HepG2 (cell line): ENCODE measurements at regions not wholly inside any gene's neighbourhood (a gene's known extent, or its start where the extent isn't known, plus 50 kb on each side); places are given as distances from the start of the nearest gene placed in this dataset.

ENCODE experiments used
- ATAC-seq: fragments of 200-7000 bp; cut with Tn5 transposase; 3 replicates; pipeline ENCODE4 v1.9.1; 2020; ENCODE audit warnings: mild to moderate bottlenecking, moderate library complexity
- BruUV-seq: library from RNA; stranded (reverse); fragments of 400-500 nt; replicated peaks from 2 replicates; lab custom pipeline; 2021; lab: Mats Ljungman, UMichigan
- CTCF ChIA-PET: fragments of 300-600 bp; formaldehyde crosslinking; extraction: SDS; loops from one replicate; lab custom pipeline; 2021; ENCODE audit warnings: low total read pairs, inconsistent platforms, low intra/inter-chr PET ratio; lab: Yijun Ruan, JAX
- POLR2A ChIA-PET: fragments of 350-600 bp; sonication (Branson Sonifier 250); formaldehyde crosslinking; loops from one replicate; lab custom pipeline; 2020; ENCODE audit warnings: antibody characterized with exemption, inconsistent platforms; lab: Yijun Ruan, JAX
- DNase-seq: peaks from one replicate; pipeline ENCODE4 v3.0.0-alpha.2; 2015; ENCODE audit warnings: low spot score
- FAIRE-seq: peaks from 3 replicates; lab custom pipeline; 2011; peaks lifted over from hg19 to GRCh38; lab: Jason Lieb, UNC
- H2AFZ ChIP-seq: one replicate; pipeline ENCODE4 v1.6.1; 2011; ENCODE audit warnings: low read length, inconsistent platforms
- H3K27ac ChIP-seq: fragments of 300-600 bp; 3 replicates; pipeline ENCODE4 v1.8.0; 2011; ENCODE audit warnings: mixed run types, mild to moderate bottlenecking, mixed read lengths, low read length, inconsistent platforms; ENCODE audit not compliant: insufficient read depth; ENCODE audit errors: extremely low read length
- H3K27me3 ChIP-seq, 2 experiments: fragments of 200-600 bp in 1 of 2; 2 replicates in 1 of 2; 3 replicates in 1 of 2; pipeline versions ENCODE4 v1.6.0 to v1.8.0; 2011; ENCODE audit warnings: low read length in 2 of 2, mild to moderate bottlenecking in 2 of 2, moderate library complexity in 2 of 2, inconsistent platforms in 1 of 2; ENCODE audit not compliant: insufficient read depth in 2 of 2, control insufficient read depth in 1 of 2
- H3K36me3 ChIP-seq, 2 experiments: fragments of 200-600 bp in 1 of 2; replicated peaks in 1 of 2; 2 replicates in 1 of 2; 3 replicates in 1 of 2; pipeline versions ENCODE4 v1.5.1 to v1.8.0; 2011; ENCODE audit warnings: low read length in 2 of 2, inconsistent platforms in 1 of 2; ENCODE audit not compliant: insufficient read depth in 2 of 2, control insufficient read depth in 1 of 2
- H3K4me1 ChIP-seq: 2 replicates; pipeline ENCODE4 v1.5.1; 2012; ENCODE audit warnings: low read length, inconsistent platforms; ENCODE audit not compliant: insufficient read depth
- H3K4me2 ChIP-seq: 2 replicates; pipeline ENCODE4 v1.6.0; 2011; ENCODE audit warnings: low read depth, low read length, inconsistent platforms
- H3K4me3 ChIP-seq, 3 experiments: fragments of 200-600 bp in 1 of 3; sonication (generic), shearing (Covaris generic) in 1 of 3; replicated peaks in 1 of 3; 2 replicates each; pipeline ENCODE4 v1.5.1; 2011 to 2016; ENCODE audit warnings: low read length in 3 of 3, inconsistent platforms in 2 of 3, low read depth in 2 of 3, mild to moderate bottlenecking in 2 of 3, control low read depth in 1 of 3, mixed read lengths in 1 of 3; ENCODE audit not compliant: insufficient read depth in 1 of 3
- H3K79me2 ChIP-seq: one replicate; pipeline ENCODE4 v1.6.1; 2011; ENCODE audit warnings: low read length, inconsistent platforms; ENCODE audit not compliant: insufficient read depth
- H3K9ac ChIP-seq: 2 replicates; pipeline ENCODE4 v1.6.0; 2011; ENCODE audit warnings: mild to moderate bottlenecking, low read depth, low read length, inconsistent platforms; ENCODE audit not compliant: insufficient read depth
- H3K9me3 ChIP-seq: 2 replicates; pipeline ENCODE4 v1.5.1; 2012; ENCODE audit warnings: mild to moderate bottlenecking, low read length
- H4K20me1 ChIP-seq: 2 replicates; pipeline ENCODE4 v1.6.0; 2011; ENCODE audit warnings: inconsistent platforms, mild to moderate bottlenecking, low read length, moderate library complexity; ENCODE audit not compliant: insufficient read depth
- HCFC1 ChIP-seq: fragments of 150-350 bp; IDR thresholded peaks from 2 replicates; pipeline ENCODE4 v1.6.1; 2014; ENCODE audit warnings: low read depth, low read length
- HNRNPK ChIP-seq: fragments of 200-400 bp; formaldehyde crosslinking; IDR thresholded peaks from 2 replicates; pipeline ENCODE4 v1.6.1; 2018; ENCODE audit warnings: low read length, low read depth, moderate library complexity, mild to moderate bottlenecking; ENCODE audit not compliant: poor library complexity, severe bottlenecking
- SAP130 ChIP-seq: IDR thresholded peaks from 2 replicates; pipeline ENCODE4 v1.6.1; 2016; ENCODE audit warnings: low read depth
- ZC3H13 ChIP-seq: sonication (generic); formaldehyde crosslinking; IDR thresholded peaks from 2 replicates; pipeline ENCODE4 v1.8.1; 2023; ENCODE audit warnings: mild to moderate bottlenecking, missing genetic modification reagents, moderate library complexity
- ZFP90 ChIP-seq: sonication (generic); formaldehyde crosslinking; IDR thresholded peaks from 2 replicates; pipeline ENCODE4 v1.8.0; 2022; ENCODE audit warnings: missing genetic modification reagents, mild to moderate bottlenecking, inconsistent platforms, borderline replicate concordance
- ZNF260 ChIP-seq: sonication (generic); formaldehyde crosslinking; IDR thresholded peaks from 2 replicates; pipeline ENCODE4 v1.4.0; 2020; ENCODE audit warnings: missing genetic modification reagents, low read depth, mild to moderate bottlenecking, borderline replicate concordance
- ZNF766 ChIP-seq: sonication (generic); formaldehyde crosslinking; IDR thresholded peaks from 2 replicates; pipeline ENCODE4 v1.5.0; 2020; ENCODE audit warnings: missing genetic modification reagents, borderline replicate concordance
- ZNF781 ChIP-seq: sonication (generic); formaldehyde crosslinking; IDR thresholded peaks from 2 replicates; pipeline ENCODE4 v1.5.1; 2020; ENCODE audit warnings: borderline replicate concordance, mild to moderate bottlenecking, missing genetic modification reagents; ENCODE audit errors: not compliant biosample characterization
- WGBS: methylation state at CpG from one replicate; pipeline ENCODE4 v1.1.6; 2017; ENCODE audit warnings: low lambda C conversion rate; 5-methylcytosine and 5-hydroxymethylcytosine counted together
- in situ Hi-C: cut with HindIII; loops from 2 replicates; pipeline ENCODE4 v1.10.0; 2017; ENCODE audit warnings: low pct_unique_long_range_greater_than_20kb; ENCODE audit not compliant: extremely low pct_ligation_motif_present
- intact Hi-C: fragments of 100-400 bp; cut with micrococcal nuclease; formaldehyde crosslinking; loops from one replicate; pipeline ENCODE4 v1.10.0; 2022; ENCODE audit not compliant: unreplicated experiment
- TF ChIP-seq, protein P1 (sequence below): IDR thresholded peaks from 2 replicates; pipeline ENCODE4 v1.6.1; 2016; ENCODE audit warnings: missing compliant biosample characterization, missing genetic modification reagents, borderline replicate concordance
- TF ChIP-seq, protein P2 (sequence below): sonication (generic); formaldehyde crosslinking; IDR thresholded peaks from 2 replicates; pipeline ENCODE4 v1.5.0; 2020; ENCODE audit warnings: missing genetic modification reagents

DNA sequence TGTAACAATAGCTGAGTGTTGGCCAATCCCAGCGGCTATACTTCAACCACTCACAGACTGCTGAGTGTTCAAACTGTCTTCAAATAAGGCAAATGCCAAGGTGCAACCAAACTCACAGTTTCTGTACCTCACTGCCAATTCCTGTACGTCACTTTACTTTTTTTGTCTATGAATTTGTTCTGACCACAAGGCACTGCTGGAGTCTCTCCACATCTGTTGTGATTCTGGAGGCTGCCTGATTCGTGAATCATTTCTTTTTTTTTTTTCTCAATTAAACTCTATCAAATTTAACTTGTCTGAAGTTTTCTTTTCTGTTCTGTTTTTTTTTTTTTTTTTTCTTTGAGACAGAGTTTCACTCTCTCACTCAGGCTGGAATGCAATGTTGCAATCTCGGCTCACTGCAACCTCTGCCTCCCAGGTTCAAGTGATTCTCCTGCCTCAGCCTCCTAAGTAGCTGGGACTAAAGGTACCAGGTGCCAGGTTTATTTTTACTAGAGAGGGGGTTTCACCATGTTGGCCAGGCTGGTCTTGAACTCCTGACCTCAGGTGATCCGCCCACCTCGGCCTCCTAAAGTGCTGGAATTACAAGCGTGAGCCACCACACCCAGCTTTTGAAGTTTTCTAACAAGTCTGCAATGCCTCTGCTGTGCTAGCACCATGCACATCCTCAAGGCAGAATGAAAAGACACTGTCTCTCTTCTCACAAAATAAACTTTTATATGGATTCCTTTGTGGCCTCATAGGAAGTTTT is 401.7 kb downstream of the IRS2 start (continued):
- TF ChIP-seq ZNF260 (CRISPR knock-in tag) (no peak), ZNF766 (CRISPR knock-in tag) (no peak)

DNA sequence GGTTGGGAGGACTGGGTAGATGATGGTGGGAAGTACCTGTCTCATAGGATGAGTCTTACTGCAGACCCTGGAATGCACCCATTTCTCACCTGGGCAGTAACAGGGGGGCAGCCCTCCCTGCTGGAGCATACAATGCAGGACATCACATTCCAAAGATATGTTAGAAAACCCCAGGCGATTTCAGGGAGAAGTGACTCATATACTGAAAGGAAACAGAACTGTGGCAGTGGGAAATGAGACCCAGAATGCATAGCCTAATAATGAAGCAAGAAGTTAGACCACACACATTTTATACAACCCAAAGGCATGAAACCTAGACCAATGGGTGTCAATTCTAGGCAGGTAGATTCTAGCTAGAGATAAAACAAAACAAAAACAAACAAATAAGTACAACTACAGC is 402.7 kb downstream of the IRS2 start:
- Histone ChIP-seq H3K27ac (no peak overlapping the region), H3K4me1 (no peaks in the 10 kb centered on the region)
- 0% methylated on average over 1 of the region's 1 CpG for WGBS

More for the DNA sequence above, 402.7 kb downstream of the IRS2 start:
- TF ChIP-seq HCFC1, result no peak
- TF ChIP-seq ZFP90, result no peak
- TF ChIP-seq, protein P1, sequence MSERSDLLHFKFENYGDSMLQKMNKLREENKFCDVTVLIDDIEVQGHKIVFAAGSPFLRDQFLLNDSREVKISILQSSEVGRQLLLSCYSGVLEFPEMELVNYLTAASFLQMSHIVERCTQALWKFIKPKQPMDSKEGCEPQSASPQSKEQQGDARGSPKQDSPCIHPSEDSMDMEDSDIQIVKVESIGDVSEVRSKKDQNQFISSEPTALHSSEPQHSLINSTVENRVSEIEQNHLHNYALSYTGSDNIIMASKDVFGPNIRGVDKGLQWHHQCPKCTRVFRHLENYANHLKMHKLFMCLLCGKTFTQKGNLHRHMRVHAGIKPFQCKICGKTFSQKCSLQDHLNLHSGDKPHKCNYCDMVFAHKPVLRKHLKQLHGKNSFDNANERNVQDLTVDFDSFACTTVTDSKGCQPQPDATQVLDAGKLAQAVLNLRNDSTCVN (CRISPR knock-in tag), result no peak
- TF ChIP-seq HNRNPK, result no peak
- TF ChIP-seq ZC3H13, result no peak
- TF ChIP-seq SAP130, result no peak
- no peak for TF ChIP-seq ZNF781 (CRISPR knock-in tag)
- TF ChIP-seq, protein P2, sequence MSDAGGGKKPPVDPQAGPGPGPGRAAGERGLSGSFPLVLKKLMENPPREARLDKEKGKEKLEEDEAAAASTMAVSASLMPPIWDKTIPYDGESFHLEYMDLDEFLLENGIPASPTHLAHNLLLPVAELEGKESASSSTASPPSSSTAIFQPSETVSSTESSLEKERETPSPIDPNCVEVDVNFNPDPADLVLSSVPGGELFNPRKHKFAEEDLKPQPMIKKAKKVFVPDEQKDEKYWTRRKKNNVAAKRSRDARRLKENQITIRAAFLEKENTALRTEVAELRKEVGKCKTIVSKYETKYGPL (CRISPR knock-in tag), result no peak
- no peak overlapping the region for H3K4me2 ChIP-seq
- ChIA-PET CTCF (no interaction called here), POLR2A (no interaction called here)
- no peak overlapping the region for H3K9ac ChIP-seq
- in situ Hi-C loops (no loop called here), intact Hi-C loops (no loop called here)
- FAIRE-seq, result no peak
- no peak for DNase-seq
- peaks cover 9% of the 10 kb centered on the region; the same call in 1 of the 2 replicates for H3K9me3 ChIP-seq
- no peak overlapping the region for H2AFZ ChIP-seq
- no peak overlapping the region for H3K4me3 ChIP-seq
- BruUV-seq, result no TSS peak
- H3K36me3 ChIP-seq, result no peaks in the 10 kb centered on the region
- no peak for ATAC-seq
- H4K20me1 ChIP-seq, result no peaks in the 10 kb centered on the region
- no peaks in the 10 kb centered on the region for H3K79me2 ChIP-seq
- no peaks in the 10 kb centered on the region for H3K27me3 ChIP-seq
